KMS-11 (cell line): ENCODE measurements at regions not wholly inside any gene's neighbourhood (a gene's known extent, or its start where the extent isn't known, plus 50 kb on each side); places are given as distances from the start of the nearest gene placed in this dataset.

ENCODE experiments used
- H2AFZ ChIP-seq: fragments of 200-600 bp; sonication (generic); 2 replicates; pipeline ENCODE4 v1.6.1; 2016; ENCODE audit warnings: antibody characterized with exemption, mixed run types, low read depth
- H3K27ac ChIP-seq: fragments of 200-600 bp; sonication (generic); 2 replicates; pipeline ENCODE4 v1.6.1; 2016; ENCODE audit warnings: mild to moderate bottlenecking, mixed run types
- H3K27me3 ChIP-seq: fragments of 200-600 bp; sonication (generic); 2 replicates; pipeline ENCODE4 v1.6.1; 2017; ENCODE audit warnings: mild to moderate bottlenecking, low read depth, mixed run types, moderate library complexity; ENCODE audit not compliant: insufficient read depth
- H3K36me3 ChIP-seq: fragments of 200-600 bp; sonication (generic); 2 replicates; pipeline ENCODE4 v1.6.1; 2017; ENCODE audit warnings: mild to moderate bottlenecking, mixed run types; ENCODE audit not compliant: insufficient read depth
- H3K4me1 ChIP-seq: fragments of 200-600 bp; sonication (generic); 2 replicates; pipeline ENCODE4 v1.6.1; 2016; ENCODE audit warnings: mild to moderate bottlenecking, low read depth, mixed run types; ENCODE audit not compliant: poor library complexity, severe bottlenecking
- H3K4me2 ChIP-seq: fragments of 200-600 bp; sonication (generic); 2 replicates; pipeline ENCODE4 v1.7.0; 2016; ENCODE audit warnings: mild to moderate bottlenecking, mixed run types
- H3K4me3 ChIP-seq: fragments of 200-600 bp; sonication (generic); IDR thresholded peaks from 2 replicates; pipeline ENCODE4 v1.6.1; 2017; ENCODE audit warnings: low read depth, low read length, mixed read lengths; ENCODE audit not compliant: insufficient read depth
- H3K79me2 ChIP-seq: fragments of 200-600 bp; sonication (generic); 2 replicates; pipeline ENCODE4 v1.6.1; 2016; ENCODE audit warnings: low read depth, mixed run types; ENCODE audit not compliant: insufficient read depth
- H3K9ac ChIP-seq: fragments of 200-600 bp; sonication (generic); 2 replicates; pipeline ENCODE4 v1.6.1; 2016; ENCODE audit warnings: mild to moderate bottlenecking, mixed run types
- H4K20me1 ChIP-seq: fragments of 200-600 bp; sonication (generic); 2 replicates; pipeline ENCODE4 v1.6.1; 2016; ENCODE audit warnings: mild to moderate bottlenecking, mixed run types; ENCODE audit not compliant: insufficient read depth
- TF ChIP-seq, protein P1 (sequence below): fragments of 200-600 bp; sonication (generic); conservative IDR thresholded peaks from 2 replicates; pipeline ENCODE4 v1.6.1; 2017; ENCODE audit warnings: low read depth, mild to moderate bottlenecking, antibody characterized with exemption, low read length, moderate library complexity, mixed read lengths

DNA sequence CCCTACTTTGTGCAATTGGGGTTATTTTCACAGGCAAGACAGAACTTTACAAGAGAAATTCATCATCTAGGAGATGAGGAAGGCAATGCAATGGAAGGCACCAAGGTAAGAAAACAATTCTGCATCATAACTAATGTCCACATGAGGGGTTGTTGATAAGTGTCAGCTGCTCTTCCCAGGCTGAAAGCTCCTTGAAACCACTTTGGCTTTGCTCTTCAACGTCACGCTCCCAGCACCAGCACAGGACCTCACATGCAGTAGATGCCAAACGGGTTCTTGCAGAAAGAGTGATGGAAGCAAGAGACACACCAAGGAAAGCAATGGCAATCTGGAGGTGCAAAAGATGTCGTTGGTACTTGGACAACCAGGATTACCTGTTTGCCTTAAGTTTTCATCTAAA is 485.5 kb downstream of the BCL11B start:
- TF ChIP-seq, protein P1, sequence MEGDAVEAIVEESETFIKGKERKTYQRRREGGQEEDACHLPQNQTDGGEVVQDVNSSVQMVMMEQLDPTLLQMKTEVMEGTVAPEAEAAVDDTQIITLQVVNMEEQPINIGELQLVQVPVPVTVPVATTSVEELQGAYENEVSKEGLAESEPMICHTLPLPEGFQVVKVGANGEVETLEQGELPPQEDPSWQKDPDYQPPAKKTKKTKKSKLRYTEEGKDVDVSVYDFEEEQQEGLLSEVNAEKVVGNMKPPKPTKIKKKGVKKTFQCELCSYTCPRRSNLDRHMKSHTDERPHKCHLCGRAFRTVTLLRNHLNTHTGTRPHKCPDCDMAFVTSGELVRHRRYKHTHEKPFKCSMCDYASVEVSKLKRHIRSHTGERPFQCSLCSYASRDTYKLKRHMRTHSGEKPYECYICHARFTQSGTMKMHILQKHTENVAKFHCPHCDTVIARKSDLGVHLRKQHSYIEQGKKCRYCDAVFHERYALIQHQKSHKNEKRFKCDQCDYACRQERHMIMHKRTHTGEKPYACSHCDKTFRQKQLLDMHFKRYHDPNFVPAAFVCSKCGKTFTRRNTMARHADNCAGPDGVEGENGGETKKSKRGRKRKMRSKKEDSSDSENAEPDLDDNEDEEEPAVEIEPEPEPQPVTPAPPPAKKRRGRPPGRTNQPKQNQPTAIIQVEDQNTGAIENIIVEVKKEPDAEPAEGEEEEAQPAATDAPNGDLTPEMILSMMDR: no peak
- Histone ChIP-seq H4K20me1 (no peaks in the 10 kb centered on the region), H2AFZ (no peak overlapping the region), H3K27me3 (no peaks in the 10 kb centered on the region), H3K4me2 (no peak overlapping the region), H3K9ac (no peak overlapping the region), H3K4me1 (no peaks in the 10 kb centered on the region), H3K27ac (no peak overlapping the region), H3K4me3 (no peak overlapping the region), H3K36me3 (no peaks in the 10 kb centered on the region), H3K79me2 (no peaks in the 10 kb centered on the region)

DNA sequence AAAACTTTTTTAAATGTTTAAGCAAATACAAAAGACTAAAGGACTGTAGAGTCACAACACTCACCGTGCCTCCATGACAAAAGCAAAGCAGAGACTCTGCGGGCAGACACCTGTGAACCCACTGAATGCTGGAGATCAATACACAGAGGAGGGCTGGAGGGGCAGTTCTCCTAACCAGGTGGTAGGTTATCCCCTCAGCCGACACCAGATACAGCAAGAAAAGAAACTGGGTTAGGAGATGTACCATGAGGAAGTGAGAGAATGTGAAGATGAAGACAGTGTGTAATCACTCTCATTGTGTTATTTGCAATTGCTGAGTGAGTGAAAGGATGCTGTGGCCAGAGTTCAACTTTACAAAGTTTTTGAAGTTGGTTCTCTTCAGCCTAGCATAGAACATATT is 480.3 kb downstream of the BCL11B start:
- peaks cover 5% of the 10 kb centered on the region for H3K4me1 ChIP-seq
- H3K9ac ChIP-seq: no peak overlapping the region
- no peak overlapping the region for H3K4me2 ChIP-seq
- no peaks in the 10 kb centered on the region for H3K79me2 ChIP-seq
- H3K27ac ChIP-seq: no peak overlapping the region
- no peak overlapping the region for H3K4me3 ChIP-seq
- no peaks in the 10 kb centered on the region for H3K27me3 ChIP-seq
- no peaks in the 10 kb centered on the region for H4K20me1 ChIP-seq
- TF ChIP-seq, protein P1: no peak
- H2AFZ ChIP-seq: no peak overlapping the region
- H3K36me3 ChIP-seq: no peaks in the 10 kb centered on the region

DNA sequence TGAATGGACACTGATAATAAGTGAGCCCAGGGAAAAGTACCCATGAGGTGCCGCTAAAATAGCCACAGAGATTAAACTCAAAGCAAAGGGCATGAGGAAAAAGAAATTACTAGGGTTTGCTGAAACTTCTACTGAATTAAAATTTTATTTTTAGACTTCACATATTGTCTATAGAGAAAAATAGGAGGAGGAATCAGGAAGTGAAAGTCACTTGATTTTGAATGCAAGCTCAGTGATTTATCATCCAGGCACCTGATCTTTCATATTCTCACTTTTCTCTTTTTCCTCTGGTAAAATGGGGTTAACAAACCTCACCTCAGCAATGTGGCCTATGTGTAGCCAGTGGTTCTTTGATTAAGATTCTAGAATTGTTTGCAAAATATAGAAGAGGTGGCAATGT is 479.8 kb downstream of the BCL11B start:
- no peaks in the 10 kb centered on the region for H4K20me1 ChIP-seq
- H2AFZ ChIP-seq: no peak overlapping the region
- H3K36me3 ChIP-seq: no peaks in the 10 kb centered on the region
- no peak overlapping the region for H3K9ac ChIP-seq
- H3K4me3 ChIP-seq: no peak overlapping the region
- H3K27me3 ChIP-seq: no peaks in the 10 kb centered on the region
- peaks cover 5% of the 10 kb centered on the region for H3K4me1 ChIP-seq
- H3K27ac ChIP-seq: no peak overlapping the region
- no peak overlapping the region for H3K4me2 ChIP-seq
- H3K79me2 ChIP-seq: no peaks in the 10 kb centered on the region
- TF ChIP-seq, protein P1: no peak

DNA sequence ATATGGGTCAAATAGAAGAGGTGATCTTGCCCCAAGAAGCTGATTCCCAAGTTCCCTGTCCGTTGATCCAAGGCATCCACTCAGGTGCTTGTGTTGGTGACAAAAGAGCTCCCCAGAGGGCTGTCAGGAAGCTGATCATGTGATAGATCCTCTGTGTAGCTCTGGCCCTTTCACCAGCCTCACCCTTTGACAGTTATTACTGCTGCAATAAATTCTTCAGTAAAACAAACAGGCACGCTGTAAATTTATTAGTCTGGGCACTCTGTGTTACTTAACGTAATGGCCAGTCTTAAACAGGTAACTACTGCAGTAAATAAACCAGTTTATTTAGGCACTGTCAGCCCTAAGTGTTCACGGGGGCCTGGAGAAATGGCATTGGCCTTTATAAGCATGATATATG is 473.9 kb downstream of the BCL11B start:
- TF ChIP-seq, protein P1: no peak
- no peak overlapping the region for H3K27ac ChIP-seq
- no peak overlapping the region for H2AFZ ChIP-seq

More for the DNA sequence above, 473.9 kb downstream of the BCL11B start:
- Histone ChIP-seq H3K36me3 (no peaks in the 10 kb centered on the region), H3K9ac (no peak overlapping the region), H4K20me1 (no peaks in the 10 kb centered on the region), H3K4me3 (no peak overlapping the region), H3K79me2 (no peaks in the 10 kb centered on the region), H3K4me2 (no peak overlapping the region), H3K27me3 (no peaks in the 10 kb centered on the region), H3K4me1 (no peaks in the 10 kb centered on the region)
